Adipocyte (in vitro differentiated cells): ENCODE measurements at regions not wholly inside any gene's neighbourhood (a gene's known extent, or its start where the extent isn't known, plus 50 kb on each side); places are given as distances from the start of the nearest gene placed in this dataset.

Source experiments
- DNase-seq: peaks from one replicate; pipeline ENCODE4 v3.0.0-alpha.2; 2015; ENCODE audit warnings: low read depth
- H3K27me3 ChIP-seq: replicated peaks from 2 replicates; pipeline ENCODE4 v1.7.0; 2013; ENCODE audit warnings: mild to moderate bottlenecking, low read length, moderate library complexity; ENCODE audit not compliant: control insufficient read depth, insufficient read depth
- H3K36me3 ChIP-seq: 2 replicates; pipeline ENCODE4 v1.7.0; 2013; ENCODE audit warnings: low read length, mild to moderate bottlenecking, moderate library complexity; ENCODE audit not compliant: control insufficient read depth, insufficient read depth, severe bottlenecking
- H3K4me1 ChIP-seq: 2 replicates; pipeline ENCODE4 v1.7.0; 2013; ENCODE audit warnings: mild to moderate bottlenecking, low read length, moderate library complexity; ENCODE audit not compliant: control insufficient read depth, insufficient read depth
- H3K4me3 ChIP-seq: 2 replicates; pipeline ENCODE4 v1.7.0; 2013; ENCODE audit warnings: mild to moderate bottlenecking, low read length, moderate library complexity
- H3K9ac ChIP-seq: 2 replicates; pipeline ENCODE4 v1.7.0; 2013; ENCODE audit warnings: mild to moderate bottlenecking, low read length, moderate library complexity
- H3K9me3 ChIP-seq: 2 replicates; pipeline ENCODE4 v1.7.0; 2013; ENCODE audit warnings: mild to moderate bottlenecking, low read length, moderate library complexity; ENCODE audit not compliant: control insufficient read depth

DNA sequence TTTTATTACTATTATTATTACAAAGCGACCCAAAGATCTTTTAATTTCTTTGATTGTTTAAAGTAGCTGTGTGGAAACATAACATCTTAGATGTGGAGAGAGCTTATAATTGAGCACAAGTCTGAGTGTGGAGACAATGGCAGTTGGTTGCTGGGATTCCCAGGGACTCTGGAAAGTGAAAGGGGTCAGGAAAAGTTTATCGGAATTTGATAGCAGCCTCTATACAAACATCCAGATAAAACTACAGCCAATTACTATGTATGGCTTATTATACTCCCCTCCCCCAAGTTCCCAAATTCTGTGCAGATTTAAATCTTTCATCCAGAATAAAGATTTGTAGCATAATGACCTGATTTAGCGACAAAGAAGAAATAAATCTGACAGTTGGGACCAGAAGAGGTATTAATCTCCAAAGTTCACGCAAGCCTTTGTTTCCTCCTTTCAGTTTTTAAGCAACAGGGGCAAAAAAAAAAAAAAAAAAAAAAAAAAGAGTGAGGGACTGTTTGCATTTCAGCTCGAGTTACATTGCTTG, 121.4 kb upstream of the MAP3K7 start:
- Histone ChIP-seq H3K9me3 (no peaks in the 10 kb centered on the region), H3K36me3 (no peaks in the 10 kb centered on the region), H3K27me3 (peaks cover 5% of the 10 kb centered on the region), H3K4me1 (no peaks in the 10 kb centered on the region), H3K9ac (no peak overlapping the region), H3K4me3 (no peak overlapping the region)
- DNase-seq, result no peak

GRCh38 chr6:90707246-90707645, 120.4 kb upstream of the MAP3K7 start:
- no peaks in the 10 kb centered on the region for H3K9me3 ChIP-seq
- H3K36me3 ChIP-seq, result no peaks in the 10 kb centered on the region
- no peak overlapping the region for H3K4me3 ChIP-seq
- no peak for DNase-seq
- H3K4me1 ChIP-seq, result no peaks in the 10 kb centered on the region
- no peak overlapping the region for H3K9ac ChIP-seq
- peaks cover 4% of the 10 kb centered on the region for H3K27me3 ChIP-seq

GRCh38 chr6:90703336-90703735, 116.5 kb upstream of the MAP3K7 start:
- Histone ChIP-seq H3K9ac (no peak overlapping the region), H3K4me1 (no peaks in the 10 kb centered on the region), H3K36me3 (no peaks in the 10 kb centered on the region), H3K4me3 (no peak overlapping the region), H3K9me3 (no peaks in the 10 kb centered on the region), H3K27me3 (no peaks in the 10 kb centered on the region)
- DNase-seq, result no peak

- H3K27me3 ChIP-seq, result no peaks in the 10 kb centered on the region
- H3K4me1 ChIP-seq, result no peaks in the 10 kb centered on the region
- no peaks in the 10 kb centered on the region for H3K9me3 ChIP-seq
- H3K36me3 ChIP-seq, result no peaks in the 10 kb centered on the region
- DNase-seq, result no peak
- H3K9ac ChIP-seq, result no peak overlapping the region
- H3K4me3 ChIP-seq, result no peak overlapping the region
Measured at GRCh38 chr6:90701926-90702325, 115.1 kb upstream of the MAP3K7 start.

- Histone ChIP-seq H3K9ac (no peak overlapping the region), H3K4me3 (no peak overlapping the region), H3K4me1 (no peaks in the 10 kb centered on the region), H3K9me3 (no peaks in the 10 kb centered on the region), H3K36me3 (no peaks in the 10 kb centered on the region), H3K27me3 (no peaks in the 10 kb centered on the region)
- no peak for DNase-seq
Measured at GRCh38 chr6:90701146-90701781, 114.4 kb upstream of the MAP3K7 start.

DNA sequence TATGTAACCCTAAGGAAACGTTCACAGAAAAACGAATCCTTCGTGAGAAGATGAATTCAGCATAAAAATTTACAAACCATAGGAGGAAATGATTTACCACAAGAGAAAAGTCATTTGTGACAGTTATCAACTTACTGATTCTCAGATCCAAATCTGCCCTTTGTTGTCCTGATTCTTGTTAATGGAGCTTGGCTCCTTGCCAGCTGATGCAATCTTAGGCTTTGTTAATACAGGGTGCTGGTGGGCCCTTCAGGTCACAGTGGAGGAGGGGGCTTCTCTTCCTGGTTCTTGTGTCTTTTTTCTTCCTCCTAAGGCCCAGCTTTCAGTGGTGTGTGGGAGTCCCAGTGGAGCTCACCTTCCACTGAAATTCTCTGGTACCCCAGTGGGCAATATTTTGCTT, 108.4 kb upstream of the MAP3K7 start:
- H3K27me3 ChIP-seq, result no peaks in the 10 kb centered on the region
- H3K36me3 ChIP-seq, result no peaks in the 10 kb centered on the region
- H3K9ac ChIP-seq, result no peak overlapping the region
- no peaks in the 10 kb centered on the region for H3K4me1 ChIP-seq
- DNase-seq, result no peak
- no peaks in the 10 kb centered on the region for H3K9me3 ChIP-seq
- H3K4me3 ChIP-seq, result no peak overlapping the region

- no peaks in the 10 kb centered on the region for H3K36me3 ChIP-seq
Measured at GRCh38 chr6:90694802-90695201, 107.9 kb upstream of the MAP3K7 start.

DNA sequence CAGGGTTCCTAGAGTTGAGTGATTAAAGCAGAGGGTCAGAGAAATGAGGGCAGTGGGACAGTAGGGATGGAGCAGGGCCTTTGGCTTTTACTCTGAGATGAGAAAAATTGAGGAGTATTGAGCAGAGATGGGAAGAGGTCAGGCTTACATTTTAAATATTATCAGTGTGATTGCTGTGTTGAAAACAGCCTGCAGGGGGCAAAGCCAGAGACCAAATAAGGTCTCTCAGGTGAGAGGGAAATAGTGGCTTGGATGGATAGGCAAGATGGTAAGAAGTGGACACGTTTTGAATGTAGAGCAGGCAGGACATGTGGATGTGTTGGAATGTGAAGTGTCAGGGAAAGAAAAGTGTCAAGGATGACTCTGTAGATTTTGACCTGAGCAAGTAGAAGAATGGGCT, 105.0 kb upstream of the MAP3K7 start:
- H3K36me3 ChIP-seq, result no peaks in the 10 kb centered on the region
- no peak overlapping the region for H3K9ac ChIP-seq
- no peaks in the 10 kb centered on the region for H3K4me1 ChIP-seq
- H3K27me3 ChIP-seq, result no peaks in the 10 kb centered on the region
- no peaks in the 10 kb centered on the region for H3K9me3 ChIP-seq
- no peak overlapping the region for H3K4me3 ChIP-seq
- no peak for DNase-seq

More at GRCh38 chr6:90694802-90695201, 107.9 kb upstream of the MAP3K7 start:
- Histone ChIP-seq H3K4me1 (no peaks in the 10 kb centered on the region), H3K9me3 (no peaks in the 10 kb centered on the region), H3K9ac (no peak overlapping the region), H3K4me3 (no peak overlapping the region), H3K27me3 (no peaks in the 10 kb centered on the region)
- no peak for DNase-seq

GRCh38 chr6:90689172-90689571, 102.3 kb upstream of the MAP3K7 start:
- Histone ChIP-seq H3K36me3 (no peaks in the 10 kb centered on the region), H3K27me3 (no peaks in the 10 kb centered on the region), H3K4me3 (no peak overlapping the region), H3K9me3 (no peaks in the 10 kb centered on the region), H3K9ac (no peak overlapping the region), H3K4me1 (no peaks in the 10 kb centered on the region)
- DNase-seq, result no peak

- Histone ChIP-seq H3K4me1 (no peaks in the 10 kb centered on the region), H3K36me3 (no peaks in the 10 kb centered on the region), H3K9me3 (no peaks in the 10 kb centered on the region), H3K9ac (no peak overlapping the region), H3K27me3 (no peaks in the 10 kb centered on the region), H3K4me3 (no peak overlapping the region)
- no peak for DNase-seq
Measured at GRCh38 chr6:90687775-90688380, 101.0 kb upstream of the MAP3K7 start.

GRCh38 chr6:90681863-90682262, 95.0 kb upstream of the MAP3K7 start:
- Histone ChIP-seq H3K4me1 (no peaks in the 10 kb centered on the region), H3K4me3 (no peak overlapping the region), H3K9me3 (no peaks in the 10 kb centered on the region), H3K9ac (no peak overlapping the region), H3K36me3 (no peaks in the 10 kb centered on the region), H3K27me3 (no peaks in the 10 kb centered on the region)
- DNase-seq, result no peak
